GM21786 (cell line): ENCODE measurements at regions not wholly inside any gene's neighbourhood (a gene's known extent, or its start where the extent isn't known, plus 50 kb on each side); places are given as distances from the start of the nearest gene placed in this dataset.

Source experiments
- ATAC-seq: cut with Tn5 transposase; IDR thresholded peaks from one replicate; pipeline ENCODE4 v1.9.1; 2021; ENCODE audit not compliant: unreplicated experiment

GRCh38 chrX:20481632-20482031 lies 214.9 kb upstream of the RPS6KA3 start:
- no peak for ATAC-seq

DNA sequence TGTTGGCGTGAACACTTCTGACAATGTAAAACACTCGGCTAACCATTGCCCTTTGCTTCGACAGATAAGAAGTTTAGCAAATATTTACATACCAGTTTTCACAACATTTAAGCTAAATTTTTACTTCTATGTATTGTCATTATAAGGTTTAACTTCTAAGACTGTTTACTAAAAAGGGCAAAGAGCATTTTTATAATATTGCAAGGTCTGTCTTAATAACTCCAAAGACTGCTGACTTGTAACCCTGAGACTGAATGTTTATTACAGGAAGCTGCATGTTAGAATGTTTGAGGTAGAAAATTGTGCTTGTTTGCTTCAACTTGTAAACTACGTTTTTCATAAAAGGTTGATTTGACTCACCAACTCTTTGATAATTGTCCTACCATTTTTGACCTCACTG lies 213.2 kb upstream of the RPS6KA3 start:
- ATAC-seq: no peak

GRCh38 chrX:20479048-20479447 lies 212.3 kb upstream of the RPS6KA3 start:
- ATAC-seq: no peak

DNA sequence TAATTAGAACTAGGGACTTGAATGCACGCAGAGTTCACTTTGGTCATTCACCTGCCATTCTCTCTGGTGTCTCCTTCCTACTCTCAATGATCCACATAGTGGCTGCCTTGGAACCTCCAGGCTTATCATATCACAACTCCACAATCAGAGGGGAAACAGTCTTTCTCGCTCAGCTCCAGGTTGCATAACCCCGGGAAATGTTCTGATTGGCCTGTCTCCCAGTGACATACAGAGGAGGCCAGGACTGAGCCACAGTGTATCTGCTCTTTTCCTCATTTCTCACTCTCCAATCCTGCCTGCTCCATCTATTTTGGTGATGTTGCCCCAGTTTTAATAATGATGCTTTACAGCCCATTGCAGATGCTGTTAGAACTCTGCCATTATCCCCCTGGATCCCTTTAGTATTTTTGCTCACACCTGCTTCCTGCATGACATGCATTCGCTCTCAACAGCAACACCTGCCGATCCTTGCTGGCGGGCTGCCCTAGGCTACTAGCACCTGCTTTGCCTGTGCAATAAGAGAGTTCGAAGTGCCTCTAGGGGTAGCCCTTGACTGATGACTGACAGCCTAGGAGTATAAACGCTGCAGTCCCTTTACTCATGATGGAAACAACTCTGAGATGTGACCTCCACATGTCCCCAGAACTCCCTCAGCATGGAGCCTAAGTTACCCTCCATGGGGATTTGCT lies 211.3 kb upstream of the RPS6KA3 start:
- ATAC-seq: no peak

- no peak for ATAC-seq
These were observed 210.5 kb upstream of the RPS6KA3 start for GRCh38 chrX:20477219-20477618.

DNA sequence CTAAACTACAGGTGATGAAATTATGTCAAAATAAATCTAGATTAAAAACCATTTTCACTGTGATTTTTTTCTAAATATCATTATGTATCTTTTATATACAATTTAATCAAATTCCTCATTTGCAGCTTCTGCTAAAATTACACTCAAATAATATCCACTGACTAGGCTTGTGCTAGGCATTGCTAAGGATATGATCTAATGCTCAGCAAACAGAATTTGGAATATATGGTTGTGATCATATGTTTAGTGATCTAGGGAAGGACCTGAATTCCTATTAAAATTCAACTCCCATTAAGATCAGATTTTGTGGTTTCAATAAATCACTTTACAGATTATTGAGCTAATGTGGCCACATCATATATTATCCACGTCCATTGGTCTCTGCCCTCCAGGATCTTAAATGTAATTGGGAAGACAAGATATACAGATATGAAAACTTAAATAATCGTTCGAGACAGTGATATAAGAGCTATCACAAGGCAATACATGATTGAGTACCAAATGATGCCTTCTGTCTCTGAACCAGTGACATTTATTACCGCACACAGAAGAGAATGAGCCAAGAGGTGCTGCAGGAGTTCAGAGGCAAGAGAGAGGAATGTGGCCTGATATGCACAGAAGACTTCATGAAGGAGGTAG lies 206.0 kb upstream of the RPS6KA3 start:
- no peak for ATAC-seq

GRCh38 chrX:20472148-20472547 lies 205.4 kb upstream of the RPS6KA3 start:
- no peak for ATAC-seq

- no peak for ATAC-seq
These were observed 204.8 kb upstream of the RPS6KA3 start for GRCh38 chrX:20471483-20471882.

- peak; percentile 64 for ATAC-seq
These were observed 196.8 kb upstream of the RPS6KA3 start for GRCh38 chrX:20463296-20464075.

DNA sequence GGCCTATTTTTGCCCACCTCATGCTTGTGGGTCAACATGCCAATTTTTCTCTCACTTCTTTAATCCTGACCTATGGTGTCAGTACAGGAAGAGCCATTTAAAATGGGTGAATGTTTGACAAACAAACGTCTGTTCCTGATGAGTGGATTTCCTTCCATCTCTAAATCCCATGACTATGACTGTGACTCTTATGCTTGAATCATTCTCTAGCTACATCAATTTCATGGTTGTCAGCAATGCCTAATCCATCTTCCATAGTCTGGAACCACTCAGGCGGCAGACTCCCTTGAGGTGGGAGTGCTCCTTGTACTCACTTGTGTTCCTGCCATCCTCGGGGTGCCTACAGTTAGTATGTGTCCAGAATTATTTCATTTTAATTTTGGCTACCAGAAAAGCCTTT lies 194.9 kb upstream of the RPS6KA3 start:
- no peak for ATAC-seq

GRCh38 chrX:20461002-20461401 lies 194.3 kb upstream of the RPS6KA3 start:
- no peak for ATAC-seq

- no peak for ATAC-seq
These were observed 193.0 kb upstream of the RPS6KA3 start for GRCh38 chrX:20459410-20460350.

- ATAC-seq: no peak
These were observed 190.3 kb upstream of the RPS6KA3 start for GRCh38 chrX:20456971-20457370.

DNA sequence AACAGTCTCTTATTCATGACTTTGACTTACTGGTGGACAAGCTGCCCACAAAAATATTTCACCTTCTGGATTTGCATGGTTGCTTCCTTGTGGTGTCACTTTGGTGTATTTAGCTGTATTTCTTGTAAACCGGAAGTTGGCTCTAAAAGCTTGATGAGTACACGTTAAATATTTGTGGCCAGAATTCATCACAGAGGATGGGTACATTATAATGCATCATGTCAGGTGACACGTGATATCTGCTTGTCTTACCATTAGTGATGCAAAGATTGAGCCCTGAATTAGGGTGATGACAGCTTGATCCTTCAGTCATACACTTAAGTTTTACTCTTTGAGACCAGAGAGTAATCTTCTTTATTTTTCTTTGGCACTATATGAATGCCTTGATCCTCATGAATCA lies 188.3 kb upstream of the RPS6KA3 start:
- ATAC-seq: no peak

DNA sequence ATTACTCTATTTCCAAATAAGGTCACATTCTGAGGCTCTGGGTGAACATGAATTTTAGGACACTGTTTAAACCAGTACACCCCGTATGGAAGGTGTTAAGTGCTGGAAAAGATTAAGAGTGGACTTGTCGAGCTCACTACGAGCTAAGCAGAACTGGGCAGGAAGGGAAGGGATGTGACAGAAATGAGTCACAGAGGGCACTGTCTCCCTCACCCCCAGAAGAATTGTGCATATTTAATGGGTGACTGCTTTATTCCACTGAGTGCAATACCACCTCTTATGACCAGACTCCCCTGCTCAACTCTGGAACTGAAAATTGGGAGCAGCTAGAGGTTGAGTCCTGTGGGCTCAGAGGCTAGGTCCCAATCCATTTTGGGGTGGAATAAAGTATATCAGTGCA lies 187.4 kb upstream of the RPS6KA3 start:
- ATAC-seq: no peak

GRCh38 chrX:20452487-20452886 lies 185.8 kb upstream of the RPS6KA3 start:
- ATAC-seq: peak; percentile 73

DNA sequence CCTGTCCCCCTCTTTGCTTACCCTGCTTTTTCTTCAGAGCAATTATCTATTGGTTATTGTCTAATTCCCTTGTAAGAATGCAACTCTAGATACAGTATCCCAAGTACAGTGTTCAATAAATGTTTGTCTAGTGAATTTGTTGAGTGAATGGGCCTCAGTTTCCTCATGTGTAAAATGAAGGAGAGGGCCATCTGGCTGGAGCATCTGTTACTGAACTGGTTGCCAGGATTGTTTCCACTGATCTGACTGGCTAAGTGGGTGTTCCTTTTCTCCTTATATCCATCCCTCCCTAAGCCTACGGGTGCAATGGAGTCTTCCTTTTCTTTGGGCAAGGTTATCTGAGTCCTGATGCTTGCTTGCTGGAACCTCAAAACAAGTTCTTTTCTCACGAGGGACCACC lies 185.2 kb upstream of the RPS6KA3 start:
- ATAC-seq: no peak

DNA sequence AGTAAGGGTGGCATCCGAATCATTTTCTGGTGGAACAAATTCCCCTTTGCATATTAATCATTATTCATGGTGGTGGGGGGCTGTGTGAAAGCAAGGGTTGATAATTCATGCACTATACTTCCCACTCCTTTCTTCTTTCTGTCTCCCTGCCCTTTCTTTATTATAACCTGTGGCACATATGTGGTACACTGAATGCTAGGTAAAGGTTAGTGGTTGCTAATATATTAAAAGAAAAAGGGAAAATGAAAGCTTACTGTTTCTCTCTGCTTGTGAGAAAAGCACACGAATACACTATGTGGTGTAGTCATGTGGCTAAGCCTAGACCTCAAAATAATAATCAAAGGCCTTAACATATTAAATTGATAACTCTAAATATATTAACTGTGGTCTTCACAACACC lies 178.4 kb upstream of the RPS6KA3 start:
- peak; percentile 54 for ATAC-seq

- ATAC-seq: peak; percentile 67
These were observed 175.9 kb upstream of the RPS6KA3 start for GRCh38 chrX:20442597-20442996.

DNA sequence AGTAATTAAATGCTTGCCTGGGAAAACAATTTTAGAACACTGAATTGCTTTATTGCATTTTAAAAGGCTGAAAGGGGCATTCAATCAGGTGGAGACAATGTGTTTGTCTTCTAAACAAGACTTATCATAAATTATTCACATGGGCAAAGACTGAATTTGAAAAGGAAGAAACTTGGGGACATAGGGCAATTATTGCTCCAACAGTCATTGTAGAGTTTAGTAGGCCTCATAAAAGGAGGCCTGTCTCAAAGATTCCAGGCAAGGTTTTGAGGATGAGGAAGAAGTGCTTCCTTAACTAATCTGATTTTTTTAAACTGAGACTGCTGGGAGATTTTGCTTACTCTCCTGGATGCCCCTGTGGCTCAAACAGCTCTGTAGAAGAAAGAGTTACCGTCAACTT lies 174.4 kb upstream of the RPS6KA3 start:
- no peak for ATAC-seq
